HEK293 (cell line): ENCODE measurements at regions not wholly inside any gene's neighbourhood (a gene's known extent, or its start where the extent isn't known, plus 50 kb on each side); places are given as distances from the start of the nearest gene placed in this dataset.

Experiments used
- CTCF ChIA-PET: fragments of 350-600 bp; formaldehyde crosslinking; extraction: SDS; loops from one replicate; lab custom pipeline; 2021; ENCODE audit warnings: antibody characterized with exemption; lab: Yijun Ruan, JAX
- POLR2A ChIA-PET: fragments of 300-600 bp; formaldehyde crosslinking; extraction: SDS; loops from one replicate; lab custom pipeline; 2020; ENCODE audit warnings: antibody characterized with exemption, inconsistent platforms; lab: Yijun Ruan, JAX
- H3K27ac ChIP-seq: fragments of 200-500 bp; sonication (Bioruptor generic); 2 replicates; pipeline ENCODE4 v1.5.1; 2014; ENCODE audit warnings: low read depth, low read length, control low read depth, inconsistent platforms; ENCODE audit errors: extremely low read depth
- H3K36me3 ChIP-seq, 2 experiments: fragments of 200-500 bp in 1 of 2; sonication (Bioruptor generic) in 1 of 2; 1 replicate in 1 of 2; 2 replicates in 1 of 2; pipeline ENCODE4 v1.5.1; 2014 to 2017; ENCODE audit warnings: inconsistent platforms in 2 of 2, low read length in 2 of 2; ENCODE audit not compliant: control insufficient read depth in 2 of 2, insufficient read depth in 1 of 2
- H3K4me1 ChIP-seq: fragments of 200-500 bp; sonication (Bioruptor generic); 2 replicates; pipeline ENCODE4 v1.5.1; 2014; ENCODE audit warnings: mild to moderate bottlenecking, low read length, inconsistent platforms; ENCODE audit not compliant: control insufficient read depth, insufficient read depth
- H3K4me3 ChIP-seq: 2 replicates; pipeline ENCODE4 v1.5.1; 2011; ENCODE audit warnings: low read depth, mild to moderate bottlenecking, control low read depth, low read length, moderate library complexity
- H3K9me3 ChIP-seq: fragments of 200-500 bp; sonication (Bioruptor generic); 2 replicates; pipeline ENCODE4 v1.5.1; 2014; ENCODE audit warnings: low read depth, low read length, inconsistent platforms; ENCODE audit not compliant: control insufficient read depth, insufficient read depth
- EGR2 ChIP-seq: fragments of 450-650 bp; formaldehyde crosslinking; IDR thresholded peaks from 2 replicates; pipeline ENCODE4 v1.5.1; 2016; ENCODE audit warnings: low read depth, missing biosample characterization, missing genetic modification characterization
- GFI1B ChIP-seq: fragments of 450-650 bp; formaldehyde crosslinking; IDR thresholded peaks from 2 replicates; pipeline ENCODE4 v1.5.1; 2016; ENCODE audit warnings: missing biosample characterization, missing genetic modification characterization
- GLI4 ChIP-seq: fragments of 450-650 bp; formaldehyde crosslinking; IDR thresholded peaks from 2 replicates; pipeline ENCODE4 v1.5.1; 2016; ENCODE audit warnings: missing biosample characterization, missing genetic modification characterization
- MEIS1 ChIP-seq: sonication (generic); formaldehyde crosslinking; IDR thresholded peaks from 2 replicates; pipeline ENCODE4 v1.8.1; 2022; ENCODE audit warnings: missing genetic modification reagents, mild to moderate bottlenecking, borderline replicate concordance
- PRDM1 ChIP-seq: fragments of 450-650 bp; formaldehyde crosslinking; IDR thresholded peaks from 2 replicates; pipeline ENCODE4; 2016; ENCODE audit warnings: missing biosample characterization, missing genetic modification characterization
- ZBTB21 ChIP-seq: fragments of 450-650 bp; formaldehyde crosslinking; IDR thresholded peaks from 2 replicates; pipeline ENCODE4 v1.5.1; 2017; ENCODE audit warnings: missing biosample characterization, missing genetic modification characterization
- ZFP41 ChIP-seq: fragments of 450-650 bp; formaldehyde crosslinking; IDR thresholded peaks from 2 replicates; pipeline ENCODE4 v1.5.1; 2016; ENCODE audit warnings: missing biosample characterization, missing genetic modification characterization, borderline replicate concordance
- ZNF146 ChIP-seq: fragments of 450-650 bp; formaldehyde crosslinking; IDR thresholded peaks from 2 replicates; pipeline ENCODE4 v1.5.1; 2016; ENCODE audit warnings: missing biosample characterization, missing genetic modification characterization
- ZNF155 ChIP-seq: fragments of 450-650 bp; formaldehyde crosslinking; IDR thresholded peaks from 2 replicates; pipeline ENCODE4 v1.5.1; 2016; ENCODE audit warnings: missing biosample characterization, missing genetic modification characterization
- ZNF239 ChIP-seq: fragments of 450-650 bp; formaldehyde crosslinking; IDR thresholded peaks from 2 replicates; pipeline ENCODE4 v1.5.1; 2016; ENCODE audit warnings: missing biosample characterization, missing genetic modification characterization
- ZNF302 ChIP-seq: fragments of 450-650 bp; formaldehyde crosslinking; IDR thresholded peaks from 2 replicates; pipeline ENCODE4 v1.5.1; 2016; ENCODE audit warnings: missing biosample characterization, missing genetic modification characterization, low read depth
- ZNF335 ChIP-seq: fragments of 450-650 bp; formaldehyde crosslinking; conservative IDR thresholded peaks from 2 replicates; pipeline ENCODE4 v1.5.1; 2016; ENCODE audit warnings: missing biosample characterization, missing genetic modification characterization
- ZNF341 ChIP-seq: fragments of 450-650 bp; formaldehyde crosslinking; IDR thresholded peaks from 2 replicates; pipeline ENCODE4; 2016; ENCODE audit warnings: low read depth, missing biosample characterization, missing genetic modification characterization
- ZNF473 ChIP-seq: fragments of 450-650 bp; formaldehyde crosslinking; IDR thresholded peaks from 2 replicates; pipeline ENCODE4 v1.5.1; 2017; ENCODE audit warnings: missing biosample characterization, missing genetic modification characterization
- ZNF530 ChIP-seq: fragments of 450-650 bp; formaldehyde crosslinking; IDR thresholded peaks from 2 replicates; pipeline ENCODE4 v1.5.1; 2016; ENCODE audit warnings: low read depth, missing biosample characterization, missing genetic modification characterization
- ZNF544 ChIP-seq: fragments of 450-650 bp; formaldehyde crosslinking; IDR thresholded peaks from 2 replicates; pipeline ENCODE4 v1.5.0; 2017; ENCODE audit warnings: missing biosample characterization, missing genetic modification characterization
- ZNF555 ChIP-seq: fragments of 450-650 bp; formaldehyde crosslinking; conservative IDR thresholded peaks from 2 replicates; pipeline ENCODE4 v1.5.1; 2017; ENCODE audit warnings: missing biosample characterization, mild to moderate bottlenecking, missing genetic modification characterization, inconsistent platforms
- ZNF596 ChIP-seq: fragments of 450-650 bp; IDR thresholded peaks from 2 replicates; pipeline ENCODE4 v1.5.0; 2018; ENCODE audit warnings: missing biosample characterization, mild to moderate bottlenecking, missing genetic modification characterization, moderate library complexity
- ZNF785 ChIP-seq: fragments of 450-650 bp; formaldehyde crosslinking; IDR thresholded peaks from 2 replicates; pipeline ENCODE4 v1.5.1; 2016; ENCODE audit warnings: missing biosample characterization, missing genetic modification characterization
- TF ChIP-seq, protein P1 (sequence below): fragments of 450-650 bp; formaldehyde crosslinking; IDR thresholded peaks from 2 replicates; pipeline ENCODE4 v1.5.1; 2017; ENCODE audit warnings: missing biosample characterization, missing genetic modification characterization
- TF ChIP-seq, protein P2 (sequence below): fragments of 450-650 bp; formaldehyde crosslinking; optimal IDR thresholded peaks from 2 replicates; pipeline ENCODE3; 2016; ENCODE audit warnings: missing biosample characterization, mild to moderate bottlenecking, missing genetic modification characterization
- TF ChIP-seq, protein P3 (sequence below): fragments of 450-650 bp; formaldehyde crosslinking; IDR thresholded peaks from 2 replicates; pipeline ENCODE4 v1.5.1; 2016; ENCODE audit warnings: missing biosample characterization, missing genetic modification characterization
- TF ChIP-seq, protein P4 (sequence below): fragments of 450-650 bp; formaldehyde crosslinking; IDR thresholded peaks from 2 replicates; pipeline ENCODE4 v1.5.1; 2016; ENCODE audit warnings: missing biosample characterization, missing genetic modification characterization
- TF ChIP-seq, protein P5 (sequence below): fragments of 450-650 bp; formaldehyde crosslinking; IDR thresholded peaks from 2 replicates; pipeline ENCODE4 v1.5.1; 2016; ENCODE audit warnings: missing biosample characterization, missing genetic modification characterization
- TF ChIP-seq, protein P6 (sequence below): fragments of 450-650 bp; formaldehyde crosslinking; IDR thresholded peaks from 2 replicates; pipeline ENCODE4 v1.5.1; 2016; ENCODE audit warnings: missing biosample characterization, missing genetic modification characterization

DNA sequence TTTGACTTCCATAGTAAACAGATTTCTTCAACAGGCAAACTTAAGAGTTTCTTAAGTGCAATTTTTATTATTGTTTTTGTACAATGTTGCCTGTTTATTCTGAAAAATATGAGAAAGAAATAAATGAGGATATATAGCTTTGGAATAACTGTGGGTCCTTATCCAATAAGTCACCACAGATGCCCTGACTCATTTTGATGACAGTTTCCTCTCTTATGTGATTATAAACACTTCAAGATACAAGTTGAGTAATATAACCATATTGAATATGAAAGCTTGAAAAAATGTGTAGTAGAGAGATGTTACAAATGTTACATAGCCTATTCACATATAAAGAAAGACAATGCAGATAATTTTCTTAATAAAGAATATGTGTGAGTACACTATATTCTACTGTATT lies 931.6 kb downstream of the RAPGEF2 start:
- POLR2A ChIA-PET = no interaction called here
- H3K9me3 ChIP-seq = no peaks in the 10 kb centered on the region
- TF ChIP-seq ZNF785 (no peak), ZNF596 (tag by site-specific recombination) (no peak), ZNF335 (no peak), MEIS1 (CRISPR knock-in tag) (no peak), ZNF555 (tag by site-specific recombination) (no peak), GLI4 (no peak), ZNF155 (tag by site-specific recombination) (no peak)
- TF ChIP-seq, protein P1, sequence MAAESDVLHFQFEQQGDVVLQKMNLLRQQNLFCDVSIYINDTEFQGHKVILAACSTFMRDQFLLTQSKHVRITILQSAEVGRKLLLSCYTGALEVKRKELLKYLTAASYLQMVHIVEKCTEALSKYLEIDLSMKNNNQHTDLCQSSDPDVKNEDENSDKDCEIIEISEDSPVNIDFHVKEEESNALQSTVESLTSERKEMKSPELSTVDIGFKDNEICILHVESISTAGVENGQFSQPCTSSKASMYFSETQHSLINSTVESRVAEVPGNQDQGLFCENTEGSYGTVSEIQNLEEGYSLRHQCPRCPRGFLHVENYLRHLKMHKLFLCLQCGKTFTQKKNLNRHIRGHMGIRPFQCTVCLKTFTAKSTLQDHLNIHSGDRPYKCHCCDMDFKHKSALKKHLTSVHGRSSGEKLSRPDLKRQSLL = no peak
- TF ChIP-seq, protein P2, sequence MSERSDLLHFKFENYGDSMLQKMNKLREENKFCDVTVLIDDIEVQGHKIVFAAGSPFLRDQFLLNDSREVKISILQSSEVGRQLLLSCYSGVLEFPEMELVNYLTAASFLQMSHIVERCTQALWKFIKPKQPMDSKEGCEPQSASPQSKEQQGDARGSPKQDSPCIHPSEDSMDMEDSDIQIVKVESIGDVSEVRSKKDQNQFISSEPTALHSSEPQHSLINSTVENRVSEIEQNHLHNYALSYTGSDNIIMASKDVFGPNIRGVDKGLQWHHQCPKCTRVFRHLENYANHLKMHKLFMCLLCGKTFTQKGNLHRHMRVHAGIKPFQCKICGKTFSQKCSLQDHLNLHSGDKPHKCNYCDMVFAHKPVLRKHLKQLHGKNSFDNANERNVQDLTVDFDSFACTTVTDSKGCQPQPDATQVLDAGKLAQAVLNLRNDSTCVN (tag by site-specific recombination) = no peak
- TF ChIP-seq, protein P3, sequence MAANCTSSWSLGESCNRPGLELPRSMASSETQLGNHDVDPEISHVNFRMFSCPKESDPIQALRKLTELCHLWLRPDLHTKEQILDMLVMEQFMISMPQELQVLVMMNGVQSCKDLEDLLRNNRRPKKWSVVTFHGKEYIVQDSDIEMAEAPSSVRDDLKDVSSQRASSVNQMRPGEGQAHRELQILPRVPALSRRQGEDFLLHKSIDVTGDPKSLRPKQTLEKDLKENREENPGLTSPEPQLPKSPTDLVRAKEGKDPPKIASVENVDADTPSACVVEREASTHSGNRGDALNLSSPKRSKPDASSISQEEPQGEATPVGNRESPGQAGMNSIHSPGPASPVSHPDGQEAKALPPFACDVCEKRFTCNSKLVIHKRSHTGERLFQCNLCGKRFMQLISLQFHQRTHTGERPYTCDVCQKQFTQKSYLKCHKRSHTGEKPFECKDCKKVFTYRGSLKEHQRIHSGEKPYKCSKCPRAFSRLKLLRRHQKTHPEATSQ = no peak
- TF ChIP-seq, protein P4, sequence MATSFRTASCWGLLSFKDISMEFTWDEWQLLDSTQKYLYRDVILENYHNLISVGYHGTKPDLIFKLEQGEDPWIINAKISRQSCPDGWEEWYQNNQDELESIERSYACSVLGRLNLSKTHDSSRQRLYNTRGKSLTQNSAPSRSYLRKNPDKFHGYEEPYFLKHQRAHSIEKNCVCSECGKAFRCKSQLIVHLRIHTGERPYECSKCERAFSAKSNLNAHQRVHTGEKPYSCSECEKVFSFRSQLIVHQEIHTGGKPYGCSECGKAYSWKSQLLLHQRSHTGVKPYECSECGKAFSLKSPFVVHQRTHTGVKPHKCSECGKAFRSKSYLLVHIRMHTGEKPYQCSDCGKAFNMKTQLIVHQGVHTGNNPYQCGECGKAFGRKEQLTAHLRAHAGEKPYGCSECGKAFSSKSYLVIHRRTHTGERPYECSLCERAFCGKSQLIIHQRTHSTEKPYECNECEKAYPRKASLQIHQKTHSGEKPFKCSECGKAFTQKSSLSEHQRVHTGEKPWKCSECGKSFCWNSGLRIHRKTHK (tag by site-specific recombination) = no peak
- H3K27ac ChIP-seq = no peak overlapping the region
- CTCF ChIA-PET = no interaction called here
- H3K36me3 ChIP-seq = no peaks in the 10 kb centered on the region
- H3K4me3 ChIP-seq = no peak overlapping the region
- H3K4me1 ChIP-seq = no peaks in the 10 kb centered on the region

DNA sequence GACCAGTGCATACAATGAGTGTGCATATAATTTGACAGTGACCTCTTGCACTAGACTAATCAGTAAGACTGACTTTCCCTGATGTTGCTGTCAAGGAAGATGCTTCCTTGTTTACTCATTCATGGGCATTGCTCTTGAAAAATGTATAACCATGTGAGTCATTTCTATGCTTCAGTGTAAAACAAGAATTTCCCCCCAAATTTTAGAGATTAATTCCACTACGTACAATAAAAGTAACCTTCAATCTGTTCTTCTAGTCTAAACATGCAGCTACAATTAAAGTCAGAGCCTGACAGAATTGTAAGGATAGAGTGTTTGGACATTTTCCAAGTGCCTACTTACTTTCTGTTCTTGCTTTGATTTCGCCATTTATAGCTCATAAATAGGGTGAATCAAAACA lies 935.7 kb downstream of the RAPGEF2 start:
- no peaks in the 10 kb centered on the region for H3K4me1 ChIP-seq
- no peaks in the 10 kb centered on the region for H3K36me3 ChIP-seq
- POLR2A ChIA-PET = no interaction called here
- H3K27ac ChIP-seq = no peak overlapping the region
- no peaks in the 10 kb centered on the region for H3K9me3 ChIP-seq
- H3K4me3 ChIP-seq = no peak overlapping the region
- TF ChIP-seq GFI1B (tag by site-specific recombination) = no peak
- no peak for TF ChIP-seq ZNF473 (tag by site-specific recombination)
- TF ChIP-seq ZNF341 (tag by site-specific recombination) = no peak
- TF ChIP-seq, protein P5, sequence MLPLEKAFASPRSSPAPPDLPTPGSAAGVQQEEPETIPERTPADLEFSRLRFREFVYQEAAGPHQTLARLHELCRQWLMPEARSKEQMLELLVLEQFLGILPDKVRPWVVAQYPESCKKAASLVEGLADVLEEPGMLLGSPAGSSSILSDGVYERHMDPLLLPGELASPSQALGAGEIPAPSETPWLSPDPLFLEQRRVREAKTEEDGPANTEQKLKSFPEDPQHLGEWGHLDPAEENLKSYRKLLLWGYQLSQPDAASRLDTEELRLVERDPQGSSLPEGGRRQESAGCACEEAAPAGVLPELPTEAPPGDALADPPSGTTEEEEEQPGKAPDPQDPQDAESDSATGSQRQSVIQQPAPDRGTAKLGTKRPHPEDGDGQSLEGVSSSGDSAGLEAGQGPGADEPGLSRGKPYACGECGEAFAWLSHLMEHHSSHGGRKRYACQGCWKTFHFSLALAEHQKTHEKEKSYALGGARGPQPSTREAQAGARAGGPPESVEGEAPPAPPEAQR = no peak
- TF ChIP-seq ZFP41 (tag by site-specific recombination) = no peak
- TF ChIP-seq PRDM1 (tag by site-specific recombination) = no peak
- TF ChIP-seq, protein P6, sequence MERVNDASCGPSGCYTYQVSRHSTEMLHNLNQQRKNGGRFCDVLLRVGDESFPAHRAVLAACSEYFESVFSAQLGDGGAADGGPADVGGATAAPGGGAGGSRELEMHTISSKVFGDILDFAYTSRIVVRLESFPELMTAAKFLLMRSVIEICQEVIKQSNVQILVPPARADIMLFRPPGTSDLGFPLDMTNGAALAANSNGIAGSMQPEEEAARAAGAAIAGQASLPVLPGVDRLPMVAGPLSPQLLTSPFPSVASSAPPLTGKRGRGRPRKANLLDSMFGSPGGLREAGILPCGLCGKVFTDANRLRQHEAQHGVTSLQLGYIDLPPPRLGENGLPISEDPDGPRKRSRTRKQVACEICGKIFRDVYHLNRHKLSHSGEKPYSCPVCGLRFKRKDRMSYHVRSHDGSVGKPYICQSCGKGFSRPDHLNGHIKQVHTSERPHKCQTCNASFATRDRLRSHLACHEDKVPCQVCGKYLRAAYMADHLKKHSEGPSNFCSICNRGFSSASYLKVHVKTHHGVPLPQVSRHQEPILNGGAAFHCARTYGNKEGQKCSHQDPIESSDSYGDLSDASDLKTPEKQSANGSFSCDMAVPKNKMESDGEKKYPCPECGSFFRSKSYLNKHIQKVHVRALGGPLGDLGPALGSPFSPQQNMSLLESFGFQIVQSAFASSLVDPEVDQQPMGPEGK (tag by site-specific recombination) = no peak
- no peak for TF ChIP-seq ZNF302
- TF ChIP-seq ZNF239 (tag by site-specific recombination) = no peak
- TF ChIP-seq ZNF530 (tag by site-specific recombination) = no peak
- TF ChIP-seq ZNF146 (tag by site-specific recombination) = no peak
- no peak for TF ChIP-seq GLI4
- TF ChIP-seq ZNF544 (tag by site-specific recombination) = no peak
- TF ChIP-seq EGR2 (tag by site-specific recombination) = no peak
- TF ChIP-seq, protein P1 = no peak
- TF ChIP-seq ZBTB21 (tag by site-specific recombination) = no peak
- CTCF ChIA-PET = no interaction called here
